K562 (cell line): ENCODE measurements at regions not wholly inside any gene's neighbourhood (a gene's known extent, or its start where the extent isn't known, plus 50 kb on each side); places are given as distances from the start of the nearest gene placed in this dataset.

Source experiments
- ATAC-seq: fragments of 200-7000 bp; cut with Tn5 transposase; 3 replicates; pipeline ENCODE4 v1.9.1; 2020; ENCODE audit warnings: moderate library complexity
- BruUV-seq: library from RNA; stranded (reverse); fragments of 400-500 nt; replicated peaks from 2 replicates; lab custom pipeline; 2021; lab: Mats Ljungman, UMichigan
- CTCF ChIA-PET: fragments of 300-600 bp; formaldehyde crosslinking; extraction: SDS; loops from one replicate; lab custom pipeline; 2021; ENCODE audit warnings: low intra/inter-chr PET ratio; lab: Yijun Ruan, JAX
- POLR2A ChIA-PET: fragments of 300-600, 350-650 bp; sonication (Branson Sonifier 250); formaldehyde crosslinking; extraction: SDS; loops from one replicate; lab custom pipeline; 2021; ENCODE audit warnings: antibody characterized with exemption, inconsistent platforms; lab: Yijun Ruan, JAX
- DNase-seq, 4 experiments: peaks; one replicate each; pipeline versions ENCODE4 v3.0.0 to v3.0.0-alpha.2; 2011 to 2018; ENCODE audit warnings: low spot score in 3 of 4, mixed read lengths in 3 of 4; ENCODE audit errors: extremely low read depth in 1 of 4
- FAIRE-seq: peaks from 2 replicates; lab custom pipeline; 2011; peaks lifted over from hg19 to GRCh38; lab: Jason Lieb, UNC
- H2AFZ ChIP-seq: 2 replicates; pipeline ENCODE4 v1.6.0; 2011; ENCODE audit warnings: low read depth, low read length, control low read depth, inconsistent platforms
- H3K27ac ChIP-seq: fragments of 200-600 bp; 3 replicates; pipeline ENCODE4 v1.8.0; 2011; ENCODE audit warnings: low read depth, mild to moderate bottlenecking, control low read depth, inconsistent platforms, low read length, moderate library complexity, mixed read lengths; ENCODE audit errors: extremely low read depth
- H3K27me3 ChIP-seq, 2 experiments: fragments of 300-600 bp in 1 of 2; 2 replicates in 1 of 2; 3 replicates in 1 of 2; pipeline versions ENCODE4 v1.6.0 to v1.8.0; 2011; ENCODE audit warnings: inconsistent platforms in 2 of 2, low read length in 2 of 2, mild to moderate bottlenecking in 1 of 2, mixed read lengths in 1 of 2, moderate library complexity in 1 of 2; ENCODE audit not compliant: control insufficient read depth in 2 of 2, insufficient read depth in 2 of 2
- H3K36me3 ChIP-seq: fragments of 300-600 bp; 3 replicates; pipeline ENCODE4 v1.8.0; 2011; ENCODE audit warnings: mild to moderate bottlenecking, low read length, inconsistent platforms; ENCODE audit not compliant: control insufficient read depth, insufficient read depth
- H3K4me1 ChIP-seq, 2 experiments: fragments of 200-600 bp in 1 of 2; replicated peaks in 1 of 2; 2 replicates in 1 of 2; 3 replicates in 1 of 2; pipeline versions ENCODE4 v1.5.1 to v1.8.0; 2011; ENCODE audit warnings: inconsistent platforms in 2 of 2, low read length in 2 of 2, mild to moderate bottlenecking in 1 of 2, mixed read lengths in 1 of 2, moderate library complexity in 1 of 2; ENCODE audit not compliant: control insufficient read depth in 2 of 2, insufficient read depth in 2 of 2
- H3K4me2 ChIP-seq: 2 replicates; pipeline ENCODE4 v1.6.1; 2011; ENCODE audit warnings: low read length, control low read depth, inconsistent platforms, mixed read lengths; ENCODE audit not compliant: insufficient read depth
- H3K4me3 ChIP-seq: fragments of 200-600 bp; sonication (generic), shearing (Covaris generic); 2 replicates; pipeline ENCODE4 v1.5.1; 2016; ENCODE audit warnings: control low read depth, inconsistent platforms
- H3K79me2 ChIP-seq: fragments of 200-600 bp; 3 replicates; pipeline ENCODE4 v1.8.0; 2011; ENCODE audit warnings: low read length, inconsistent platforms; ENCODE audit not compliant: control insufficient read depth, insufficient read depth
- H3K9ac ChIP-seq, 2 experiments: 2 replicates each; pipeline versions ENCODE4 v1.6.0 to v1.6.1; 2011; ENCODE audit warnings: low read depth in 2 of 2, low read length in 2 of 2, control low read depth in 1 of 2, inconsistent platforms in 1 of 2, mild to moderate bottlenecking in 1 of 2, mixed read lengths in 1 of 2; ENCODE audit not compliant: insufficient read depth in 1 of 2
- H3K9me1 ChIP-seq: one replicate; pipeline ENCODE4 v1.6.0; 2011; ENCODE audit warnings: inconsistent platforms, mild to moderate bottlenecking, low read length, moderate library complexity; ENCODE audit not compliant: control insufficient read depth, insufficient read depth
- H3K9me3 ChIP-seq: replicated peaks from 2 replicates; pipeline ENCODE4 v1.5.1; 2011; ENCODE audit warnings: low read depth, low read length, inconsistent platforms; ENCODE audit not compliant: control insufficient read depth, insufficient read depth
- H4K20me1 ChIP-seq: replicated peaks from 2 replicates; pipeline ENCODE4 v1.6.1; 2011; ENCODE audit warnings: low read length, inconsistent platforms, mixed read lengths; ENCODE audit not compliant: control insufficient read depth, insufficient read depth
- E2F5 ChIP-seq: sonication (generic); formaldehyde crosslinking; IDR thresholded peaks from 2 replicates; pipeline ENCODE4 v1.8.0; 2022; ENCODE audit warnings: mild to moderate bottlenecking, missing genetic modification reagents
- EP400 ChIP-seq: fragments of 450-650 bp; IDR thresholded peaks from 2 replicates; pipeline ENCODE4 v1.6.1; 2017; ENCODE audit warnings: antibody characterized with exemption, mild to moderate bottlenecking, moderate library complexity
- HLTF ChIP-seq: fragments of 450-650 bp; IDR thresholded peaks from 2 replicates; pipeline ENCODE4 v1.6.1; 2016
- KAT8 ChIP-seq: fragments of 450-650 bp; IDR thresholded peaks from 2 replicates; pipeline ENCODE4 v1.6.1; 2016; ENCODE audit warnings: low read depth, mild to moderate bottlenecking
- MCM5 ChIP-seq: fragments of 450-650 bp; IDR thresholded peaks from 2 replicates; pipeline ENCODE4 v1.6.1; 2016; ENCODE audit warnings: low read depth
- NR2C2 ChIP-seq, 2 experiments: fragments of 200-800 bp in 1 of 2; sonication (Bioruptor generic) in 1 of 2; sonication (generic) in 1 of 2; formaldehyde crosslinking in 1 of 2; IDR thresholded peaks; 2 replicates each; pipeline versions ENCODE4 v1.6.1 to v1.8.0; 2016 to 2022; ENCODE audit warnings: mild to moderate bottlenecking in 1 of 2, missing compliant biosample characterization in 1 of 2, missing genetic modification characterization in 1 of 2, missing genetic modification reagents in 1 of 2
- TAF9B ChIP-seq: fragments of 450-650 bp; IDR thresholded peaks from 2 replicates; pipeline ENCODE4 v1.6.1; 2018; ENCODE audit warnings: mild to moderate bottlenecking; ENCODE audit not compliant: partially characterized antibody
- ZFP1 ChIP-seq: fragments of 450-650 bp; formaldehyde crosslinking; IDR thresholded peaks from 2 replicates; pipeline ENCODE4 v1.4.0; 2020; ENCODE audit warnings: mild to moderate bottlenecking, mixed read lengths
- ZNF324 ChIP-seq: fragments of 250-450 bp; sonication (Bioruptor Pico); IDR thresholded peaks from 2 replicates; pipeline ENCODE4 v1.4.0; 2020; ENCODE audit warnings: mild to moderate bottlenecking
- WGBS: fragments of 100-300 bp; shearing (Covaris generic); methylation state at CpG from one replicate; pipeline ENCODE4 v1.1.6; 2016; ENCODE audit warnings: low coverage, mixed read lengths; ENCODE audit not compliant: insufficient coverage; ENCODE audit errors: missing lambda C conversion rate; 5-methylcytosine and 5-hydroxymethylcytosine counted together
- in situ Hi-C: fragments of 300-500 bp; cut with MboI; formaldehyde crosslinking; loops from 4 replicates; pipeline ENCODE4 v1.15.0; 2018; ENCODE audit warnings: inconsistent platforms, mixed read lengths
- intact Hi-C: fragments of 100-400 bp; cut with micrococcal nuclease; formaldehyde crosslinking; loops from 2 replicates; pipeline ENCODE4 v1.14.2; 2022

GRCh38 chr2:49643149-49643548 is 488.8 kb upstream of the FSHR start:
- no peak for DNase-seq
- intact Hi-C loops (no loop called here), in situ Hi-C loops (no loop called here)
- BruUV-seq: no TSS peak
- no peak for FAIRE-seq
- H3K36me3 ChIP-seq: no peaks in the 10 kb centered on the region
- no peak overlapping the region for H2AFZ ChIP-seq
- no peaks in the 10 kb centered on the region for H3K27me3 ChIP-seq
- no peak overlapping the region for H3K27ac ChIP-seq
- ATAC-seq: no peak
- no peak for TF ChIP-seq ZNF324
- no peak for TF ChIP-seq EP400
- TF ChIP-seq TAF9B: no peak
- TF ChIP-seq ZFP1 (CRISPR knock-in tag): no peak
- no peak for TF ChIP-seq E2F5 (CRISPR knock-in tag)
- TF ChIP-seq KAT8: no peak
- no peak for TF ChIP-seq NR2C2 (CRISPR knock-in tag; IDR thresholded peaks at IDR 0.05)
- no peak for TF ChIP-seq NR2C2 (tag; IDR thresholded peaks at IDR 0.05)
- TF ChIP-seq MCM5: no peak
- no peak for TF ChIP-seq HLTF
- H4K20me1 ChIP-seq: no peaks in the 10 kb centered on the region
- no peak overlapping the region for H3K9ac ChIP-seq
- WGBS: 3% methylated on average over 2 of the region's 2 CpGs
- H3K4me3 ChIP-seq: no peak overlapping the region
- ChIA-PET CTCF (no interaction called here), POLR2A (no interaction called here)
- H3K4me2 ChIP-seq: no peak overlapping the region
- no peaks in the 10 kb centered on the region for H3K4me1 ChIP-seq
- no peaks in the 10 kb centered on the region for H3K79me2 ChIP-seq
- no peaks in the 10 kb centered on the region for H3K9me1 ChIP-seq
- no peaks in the 10 kb centered on the region for H3K9me3 ChIP-seq
